H9 (cell line): ENCODE measurements at regions not wholly inside any gene's neighbourhood (a gene's known extent, or its start where the extent isn't known, plus 50 kb on each side); places are given as distances from the start of the nearest gene placed in this dataset.

ENCODE experiments used
- DNase-seq: peaks from one replicate; pipeline ENCODE4 v3.0.0-alpha.2; 2017
- H2AFZ ChIP-seq: one replicate; pipeline ENCODE4 v1.6.1; 2013; ENCODE audit warnings: mild to moderate bottlenecking, low read length, control low read depth, moderate library complexity
- H2AK5ac ChIP-seq: 2 replicates; pipeline ENCODE4 v1.6.1; 2013; ENCODE audit warnings: low read length, control low read depth, mixed read lengths; ENCODE audit not compliant: insufficient read length
- H2BK120ac ChIP-seq: one replicate; pipeline ENCODE4 v1.6.1; 2013; ENCODE audit warnings: low read depth, mild to moderate bottlenecking, low read length, control low read depth, inconsistent platforms; ENCODE audit not compliant: poor library complexity, severe bottlenecking
- H2BK12ac ChIP-seq: 2 replicates; pipeline ENCODE4 v1.6.1; 2013; ENCODE audit warnings: low read length, control low read depth, mixed read lengths, low read depth; ENCODE audit not compliant: insufficient read length
- H2BK15ac ChIP-seq: 2 replicates; pipeline ENCODE4 v1.6.1; 2013; ENCODE audit warnings: low read depth, low read length, control low read depth
- H2BK20ac ChIP-seq: one replicate; pipeline ENCODE4 v1.6.1; 2013; ENCODE audit warnings: low read depth, mild to moderate bottlenecking, low read length, control low read depth, inconsistent platforms; ENCODE audit not compliant: poor library complexity, severe bottlenecking
- H2BK5ac ChIP-seq: 2 replicates; pipeline ENCODE4 v1.6.1; 2013; ENCODE audit warnings: low read length, control low read depth, mixed read lengths; ENCODE audit not compliant: insufficient read length
- H3K14ac ChIP-seq: 2 replicates; pipeline ENCODE4 v1.6.1; 2013; ENCODE audit warnings: low read length, control low read depth; ENCODE audit not compliant: insufficient read depth
- H3K18ac ChIP-seq: 2 replicates; pipeline ENCODE4 v1.6.1; 2013; ENCODE audit warnings: low read depth, mild to moderate bottlenecking, mixed read lengths, low read length, control low read depth; ENCODE audit not compliant: insufficient read length
- H3K23ac ChIP-seq: 2 replicates; pipeline ENCODE4 v1.6.1; 2013; ENCODE audit warnings: low read length, control low read depth, mixed read lengths, low read depth; ENCODE audit not compliant: insufficient read length
- H3K23me2 ChIP-seq: 2 replicates; pipeline ENCODE4 v1.6.1; 2013; ENCODE audit warnings: low read depth, mild to moderate bottlenecking, mixed read lengths, low read length, control low read depth; ENCODE audit not compliant: insufficient read length, poor library complexity, severe bottlenecking
- H3K27ac ChIP-seq: 2 replicates; pipeline ENCODE4 v1.5.1; 2013; ENCODE audit warnings: low read length, control low read depth, mixed read lengths, low read depth; ENCODE audit not compliant: insufficient read length
- H3K27me3 ChIP-seq: 2 replicates; pipeline ENCODE4 v1.6.1; 2013; ENCODE audit warnings: low read length, control low read depth, inconsistent platforms; ENCODE audit not compliant: insufficient read depth
- H3K4ac ChIP-seq: 2 replicates; pipeline ENCODE4 v1.6.1; 2013; ENCODE audit warnings: low read depth, mild to moderate bottlenecking, control low read depth, inconsistent platforms, low read length, moderate library complexity
- H3K4me1 ChIP-seq: 2 replicates; pipeline ENCODE4 v1.6.1; 2013; ENCODE audit warnings: low read length, control low read depth, inconsistent platforms; ENCODE audit not compliant: insufficient read depth
- H3K4me2 ChIP-seq: 2 replicates; pipeline ENCODE4 v1.6.1; 2013; ENCODE audit warnings: low read length, control low read depth, mixed read lengths; ENCODE audit not compliant: insufficient read length, insufficient read depth
- H3K56ac ChIP-seq: 2 replicates; pipeline ENCODE4 v1.6.1; 2013; ENCODE audit warnings: low read depth, mild to moderate bottlenecking, mixed read lengths, low read length, control low read depth; ENCODE audit not compliant: insufficient read length
- H3K79me1 ChIP-seq: 2 replicates; pipeline ENCODE4 v1.6.1; 2013; ENCODE audit warnings: low read depth, mild to moderate bottlenecking, moderate library complexity, low read length, control low read depth, inconsistent platforms; ENCODE audit not compliant: insufficient read depth, poor library complexity, severe bottlenecking
- H3K79me2 ChIP-seq: 2 replicates; pipeline ENCODE4 v1.6.1; 2013; ENCODE audit warnings: low read length, control low read depth, inconsistent platforms; ENCODE audit not compliant: insufficient read depth
- H3K9ac ChIP-seq: 2 replicates; pipeline ENCODE4 v1.6.1; 2013; ENCODE audit warnings: low read length, control low read depth, mixed read lengths; ENCODE audit not compliant: insufficient read length; ENCODE audit errors: extremely low read depth
- H3K9me3 ChIP-seq: one replicate; pipeline ENCODE4 v1.6.1; 2013; ENCODE audit warnings: low read depth, low read length, inconsistent platforms; ENCODE audit not compliant: control insufficient read depth
- H3T11ph ChIP-seq: one replicate; pipeline ENCODE4 v1.6.1; 2013; ENCODE audit warnings: mild to moderate bottlenecking, low read length, control low read depth, inconsistent platforms
- H4K20me1 ChIP-seq: one replicate; pipeline ENCODE4 v1.6.1; 2013; ENCODE audit not compliant: control insufficient read depth, insufficient read length, insufficient read depth
- H4K5ac ChIP-seq: 2 replicates; pipeline ENCODE4 v1.6.1; 2013; ENCODE audit warnings: low read depth, mild to moderate bottlenecking, mixed read lengths, low read length, control low read depth; ENCODE audit not compliant: insufficient read length
- H4K8ac ChIP-seq: replicated peaks from 2 replicates; pipeline ENCODE4 v1.6.1; 2013; ENCODE audit warnings: low read length, control low read depth, mixed read lengths, low read depth; ENCODE audit not compliant: insufficient read length
- H4K91ac ChIP-seq: 2 replicates; pipeline ENCODE4 v1.6.1; 2013; ENCODE audit warnings: low read depth, mild to moderate bottlenecking, moderate library complexity, mixed read lengths, low read length, control low read depth; ENCODE audit not compliant: insufficient read length
- H3K27ac Mint-ChIP-seq, 3 experiments: 2 replicates in 2 of 3; 3 replicates in 1 of 3; pipeline ENCODE4 v1.8.0; 2020 to 2021; ENCODE audit warnings: mixed read lengths in 3 of 3, mild to moderate bottlenecking in 1 of 3, moderate library complexity in 1 of 3
- H3K27me3 Mint-ChIP-seq: 2 replicates; pipeline ENCODE4 v1.8.0; 2021; ENCODE audit warnings: low read depth, mild to moderate bottlenecking, moderate library complexity, mixed read lengths
- H3K36me3 Mint-ChIP-seq, 3 experiments: 2 replicates in 2 of 3; 3 replicates in 1 of 3; pipeline ENCODE4 v1.8.0; 2020 to 2021; ENCODE audit warnings: low read depth in 3 of 3, mixed read lengths in 3 of 3; ENCODE audit not compliant: insufficient read depth in 1 of 3
- H3K4me1 Mint-ChIP-seq, 2 experiments: 2 replicates each; pipeline ENCODE4 v1.8.0; 2020; ENCODE audit warnings: mixed read lengths in 2 of 2
- H3K4me3 Mint-ChIP-seq, 2 experiments: 2 replicates in 1 of 2; 3 replicates in 1 of 2; pipeline ENCODE4 v1.8.0; 2020 to 2021; ENCODE audit warnings: mild to moderate bottlenecking in 2 of 2, mixed read lengths in 2 of 2, moderate library complexity in 1 of 2
- H3K9me3 Mint-ChIP-seq, 2 experiments: 2 replicates in 1 of 2; 3 replicates in 1 of 2; pipeline ENCODE4 v1.8.0; 2020; ENCODE audit warnings: mild to moderate bottlenecking in 2 of 2, mixed read lengths in 2 of 2, moderate library complexity in 1 of 2
- WGBS: extraction: QIAGEN DNeasy Blood & Tissue Kit; methylation state at CpG from one replicate; pipeline ENCODE4 v1.1.7; 2013; ENCODE audit warnings: missing lambda C conversion rate, low lambda C conversion rate, mixed read lengths; ENCODE audit not compliant: insufficient read length; ENCODE audit errors: extremely low coverage; 5-methylcytosine and 5-hydroxymethylcytosine counted together
- TF ChIP-seq, protein P1 (sequence below): fragments of 200-600 bp; sonication (generic); conservative IDR thresholded peaks from 3 replicates; pipeline ENCODE4 v1.8.0; 2021; ENCODE audit warnings: antibody characterized with exemption, mild to moderate bottlenecking

DNA sequence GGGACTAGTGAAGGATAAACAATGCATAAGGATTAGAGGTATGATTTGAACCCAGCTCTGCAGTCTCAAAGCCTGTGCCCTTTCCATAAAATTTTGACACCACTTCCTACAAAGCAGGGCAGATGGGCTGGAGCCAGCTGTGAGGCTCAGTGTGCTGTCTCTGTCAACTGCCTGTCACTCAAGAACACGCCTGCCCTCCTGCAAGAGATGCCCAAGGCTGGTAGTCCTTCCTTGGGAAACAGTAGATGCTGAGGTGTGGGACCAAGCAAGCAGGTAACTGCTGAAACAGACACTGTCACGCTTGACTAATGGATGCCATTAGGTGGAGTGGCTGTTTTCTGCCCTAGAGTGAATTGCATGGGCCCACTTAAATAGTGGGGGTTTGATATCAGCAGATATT lies 402.0 kb downstream of the PTPRU start:
- TF ChIP-seq, protein P1, sequence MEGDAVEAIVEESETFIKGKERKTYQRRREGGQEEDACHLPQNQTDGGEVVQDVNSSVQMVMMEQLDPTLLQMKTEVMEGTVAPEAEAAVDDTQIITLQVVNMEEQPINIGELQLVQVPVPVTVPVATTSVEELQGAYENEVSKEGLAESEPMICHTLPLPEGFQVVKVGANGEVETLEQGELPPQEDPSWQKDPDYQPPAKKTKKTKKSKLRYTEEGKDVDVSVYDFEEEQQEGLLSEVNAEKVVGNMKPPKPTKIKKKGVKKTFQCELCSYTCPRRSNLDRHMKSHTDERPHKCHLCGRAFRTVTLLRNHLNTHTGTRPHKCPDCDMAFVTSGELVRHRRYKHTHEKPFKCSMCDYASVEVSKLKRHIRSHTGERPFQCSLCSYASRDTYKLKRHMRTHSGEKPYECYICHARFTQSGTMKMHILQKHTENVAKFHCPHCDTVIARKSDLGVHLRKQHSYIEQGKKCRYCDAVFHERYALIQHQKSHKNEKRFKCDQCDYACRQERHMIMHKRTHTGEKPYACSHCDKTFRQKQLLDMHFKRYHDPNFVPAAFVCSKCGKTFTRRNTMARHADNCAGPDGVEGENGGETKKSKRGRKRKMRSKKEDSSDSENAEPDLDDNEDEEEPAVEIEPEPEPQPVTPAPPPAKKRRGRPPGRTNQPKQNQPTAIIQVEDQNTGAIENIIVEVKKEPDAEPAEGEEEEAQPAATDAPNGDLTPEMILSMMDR, result no peak
- Mint-ChIP-seq H3K27me3 (no peaks in the 10 kb centered on the region; the same call in none of the 2 replicates), H3K9me3 (no peaks in the 10 kb centered on the region), H3K27ac (no peak overlapping the region), H3K4me1 (peaks cover 8 to 20% of the 10 kb centered on the region in 2 experiments), H3K36me3 (no peaks in the 10 kb centered on the region), H3K4me3 (no peak overlapping the region)
- no peak overlapping the region for H3K23ac ChIP-seq
- no peak overlapping the region for H3K18ac ChIP-seq
- no peaks in the 10 kb centered on the region for H3K9me3 ChIP-seq
- H2BK5ac ChIP-seq, result no peak overlapping the region
- H2BK20ac ChIP-seq, result no peak overlapping the region
- H4K8ac ChIP-seq, result no peak overlapping the region
- no peak overlapping the region for H4K5ac ChIP-seq
- H2AK5ac ChIP-seq, result no peak overlapping the region
- H3K79me1 ChIP-seq, result no peaks in the 10 kb centered on the region
- DNase-seq, result peak; percentile 4
- H3K27ac ChIP-seq, result no peak overlapping the region
- H4K91ac ChIP-seq, result no peak overlapping the region
- H3K23me2 ChIP-seq, result no peaks in the 10 kb centered on the region
- H3K79me2 ChIP-seq, result no peaks in the 10 kb centered on the region
- no peak overlapping the region for H2BK12ac ChIP-seq
- H2BK15ac ChIP-seq, result no peak overlapping the region
- H4K20me1 ChIP-seq, result no peaks in the 10 kb centered on the region
- no peak overlapping the region for H3K4ac ChIP-seq
- no peak overlapping the region for H3K9ac ChIP-seq
- no peak overlapping the region for H3K14ac ChIP-seq
- H2BK120ac ChIP-seq, result no peak overlapping the region
- no CpG with 5 or more reads among the region's 2 CpGs for WGBS
- H3K4me1 ChIP-seq, result no peaks in the 10 kb centered on the region
- H3K56ac ChIP-seq, result no peak overlapping the region
- no peak overlapping the region for H3T11ph ChIP-seq
- H3K4me2 ChIP-seq, result no peak overlapping the region
- H3K27me3 ChIP-seq, result no peaks in the 10 kb centered on the region
- no peak overlapping the region for H2AFZ ChIP-seq
